Stimulated activated CD4-positive, alpha-beta T cell treated with anti-CD3 and anti-CD28 coated beads, Interleukin-15, amount 100 ng/mL, for 1 hour (primary cell): ENCODE measurements at regions not wholly inside any gene's neighbourhood (a gene's known extent, or its start where the extent isn't known, plus 50 kb on each side); places are given as distances from the start of the nearest gene placed in this dataset.

ENCODE experiments used
- DNase-seq, 2 donors: peaks; one replicate each; pipeline ENCODE4 v3.0.0-alpha.2; 2020; ENCODE audit warnings: low read depth in 1 of 2, low spot score in 1 of 2

DNA sequence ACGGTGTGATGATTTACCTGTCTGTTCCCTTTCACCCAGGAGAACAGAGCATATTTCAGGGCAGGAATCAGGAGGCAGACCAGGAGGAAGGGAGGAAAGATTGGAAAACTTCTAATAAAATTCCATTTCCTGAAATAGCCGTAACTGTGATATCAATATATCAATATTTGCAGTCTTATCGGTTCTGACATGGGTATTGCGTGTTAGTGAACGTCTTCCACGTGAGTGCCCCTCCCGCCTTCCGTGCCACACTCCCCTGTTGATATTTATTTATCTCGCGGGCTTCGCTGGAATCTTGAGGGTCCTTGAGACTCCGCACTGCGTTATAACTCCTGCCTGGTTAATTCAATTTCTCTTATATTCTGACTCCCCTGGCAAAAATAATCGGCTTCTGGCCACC lies 1160.4 kb downstream of the BRD1 start:
- DNase-seq = no peak

DNA sequence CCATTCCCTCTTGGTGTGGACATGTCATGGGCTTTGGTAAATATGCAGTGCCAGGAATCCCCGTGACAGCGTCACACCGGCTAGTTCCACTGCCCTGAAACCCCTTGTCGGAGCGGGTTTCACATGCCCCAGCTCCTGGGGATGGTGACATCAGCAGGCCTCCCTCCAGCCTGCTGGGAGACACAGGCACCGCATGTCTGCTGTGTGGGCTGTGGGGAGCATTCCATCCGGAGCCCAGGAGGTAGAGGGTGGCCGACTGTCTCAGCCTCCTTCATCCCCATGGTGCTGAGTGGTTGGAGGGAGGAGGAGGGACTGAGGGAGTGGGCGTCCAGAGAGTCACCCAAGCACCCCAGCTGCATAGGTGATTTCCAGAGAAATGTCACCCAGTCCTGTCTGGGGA lies 1161.1 kb downstream of the BRD1 start:
- DNase-seq = no peak

- DNase-seq = no peak
These were observed 1162.2 kb downstream of the BRD1 start for GRCh38 chr22:48665311-48665995.

DNA sequence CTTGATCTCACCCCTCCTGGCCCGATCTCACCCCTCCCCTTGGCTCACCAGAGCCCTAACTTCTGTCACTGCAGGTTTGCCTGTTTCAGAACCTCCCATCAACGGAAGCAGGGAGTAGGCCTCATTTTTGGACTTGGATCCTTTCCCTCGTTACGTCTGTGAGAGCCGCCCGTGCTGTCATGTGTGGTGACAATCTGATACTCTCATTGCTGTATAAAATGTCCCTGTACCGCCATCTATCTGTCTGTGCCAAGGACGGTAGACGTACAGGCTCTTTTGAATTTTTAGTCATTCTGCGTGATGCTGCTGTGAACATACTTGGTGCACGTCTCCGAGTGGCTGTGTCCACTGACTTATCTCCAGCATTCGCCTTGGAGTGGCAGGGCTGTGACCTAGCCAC lies 1163.1 kb downstream of the BRD1 start:
- DNase-seq = no peak

DNA sequence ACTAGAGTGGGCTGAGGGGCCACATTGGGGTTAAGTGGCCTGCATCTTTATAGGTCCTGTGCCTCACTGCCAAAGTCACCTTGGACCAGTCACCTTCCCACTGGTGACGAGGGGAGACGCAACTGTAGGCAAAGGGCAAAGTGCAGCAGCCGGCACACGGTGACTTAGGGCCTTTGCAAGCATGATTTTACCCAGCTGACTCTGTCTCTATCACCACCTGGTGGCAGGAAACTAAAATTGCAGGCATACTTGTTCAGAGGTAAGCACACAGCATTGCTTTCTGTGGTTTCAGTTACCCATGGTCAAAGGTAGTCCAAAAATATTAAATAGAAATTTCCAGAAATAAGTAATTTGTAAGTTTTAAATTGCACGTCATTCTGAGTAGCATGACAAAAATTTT lies 1164.4 kb downstream of the BRD1 start:
- no peak for DNase-seq

DNA sequence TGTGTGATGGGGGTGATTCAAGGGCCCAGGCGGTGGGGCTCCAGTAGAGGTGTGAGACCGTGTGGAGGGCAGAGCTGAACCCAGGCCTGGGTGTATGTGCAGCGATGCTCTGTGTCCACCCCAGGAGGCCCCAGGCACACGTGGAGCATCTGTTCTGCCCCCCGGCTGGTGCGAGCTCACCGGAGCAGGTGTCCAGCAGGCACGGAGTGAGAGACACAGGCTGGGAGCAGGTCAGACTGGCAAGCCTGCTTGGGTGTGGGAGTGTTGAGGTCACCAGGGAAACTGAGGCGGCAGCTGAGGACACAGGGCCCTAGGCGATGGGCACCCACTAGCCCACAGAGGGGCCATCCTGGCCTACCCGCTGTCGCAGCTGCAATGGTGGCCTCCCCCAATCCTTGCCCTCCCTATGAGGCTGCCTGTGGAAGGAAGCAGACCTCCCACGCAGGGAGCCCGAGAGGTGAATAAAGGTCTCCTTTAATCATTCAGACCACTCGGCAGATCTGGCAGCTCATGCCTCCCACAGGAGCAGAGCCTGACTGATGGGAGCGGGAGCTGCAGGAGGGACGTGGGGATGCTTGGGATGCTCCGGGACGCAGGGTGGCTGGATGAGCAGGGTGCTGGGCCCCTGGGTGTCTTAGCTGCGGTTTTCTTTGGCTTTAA lies 1165.1 kb downstream of the BRD1 start:
- DNase-seq = no peak

DNA sequence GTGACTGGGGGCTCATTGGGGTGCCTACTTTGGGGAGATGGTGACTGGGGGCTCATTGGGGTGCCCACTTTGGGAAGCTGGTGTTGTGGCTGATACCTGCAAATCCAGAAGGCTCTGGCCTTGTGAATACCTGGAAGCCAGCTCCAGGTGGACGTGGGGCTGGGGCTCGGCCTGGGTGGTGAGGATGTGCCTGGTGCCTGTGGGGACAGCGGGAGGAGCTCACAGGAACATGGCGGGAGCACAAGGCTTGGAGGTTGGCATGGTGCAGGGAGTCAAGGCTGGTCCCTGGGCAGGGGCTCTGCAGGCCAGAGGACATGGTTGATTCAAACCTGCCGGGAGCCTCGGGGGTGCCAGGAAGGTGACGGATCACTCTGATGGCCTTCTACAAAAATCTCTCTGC lies 1165.7 kb downstream of the BRD1 start:
- no peak for DNase-seq

- DNase-seq = no peak
These were observed 1166.6 kb downstream of the BRD1 start for GRCh38 chr22:48660790-48661740.

DNA sequence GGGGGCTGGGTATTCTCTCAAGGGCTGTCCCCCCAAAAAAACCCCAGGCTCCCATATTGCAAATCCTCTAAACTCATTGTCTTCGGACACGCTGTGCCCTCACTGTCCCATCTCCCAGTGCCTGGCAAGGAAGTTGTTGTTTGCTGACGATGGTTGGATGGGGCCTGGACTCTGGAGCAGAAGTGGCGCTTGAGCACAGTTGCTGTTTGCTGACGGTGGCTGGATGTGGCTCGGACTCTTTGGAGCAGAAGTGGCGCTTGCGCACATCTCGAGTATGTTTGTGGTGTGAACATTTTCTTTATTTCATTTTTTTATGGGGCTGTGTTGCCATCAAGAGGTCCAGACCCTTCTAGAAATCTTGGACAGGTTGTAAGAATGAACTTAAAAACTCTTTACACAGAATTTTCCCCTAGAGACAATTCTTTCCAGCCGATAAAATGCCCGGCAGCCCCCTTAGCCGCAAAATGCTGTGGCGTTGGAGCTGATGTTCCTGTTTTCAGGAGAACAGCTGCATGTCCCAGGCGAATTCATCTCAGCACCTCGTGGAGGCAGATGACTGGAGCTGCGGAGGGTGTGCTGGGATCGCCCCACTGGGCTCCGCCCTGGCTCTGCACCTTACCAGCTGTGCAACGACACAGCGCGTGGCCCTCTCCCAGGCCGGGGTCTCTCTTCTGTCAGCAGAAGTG lies 1167.4 kb downstream of the BRD1 start:
- DNase-seq = no peak

GRCh38 chr22:48659404-48659996 lies 1168.2 kb downstream of the BRD1 start:
- no peak for DNase-seq

DNA sequence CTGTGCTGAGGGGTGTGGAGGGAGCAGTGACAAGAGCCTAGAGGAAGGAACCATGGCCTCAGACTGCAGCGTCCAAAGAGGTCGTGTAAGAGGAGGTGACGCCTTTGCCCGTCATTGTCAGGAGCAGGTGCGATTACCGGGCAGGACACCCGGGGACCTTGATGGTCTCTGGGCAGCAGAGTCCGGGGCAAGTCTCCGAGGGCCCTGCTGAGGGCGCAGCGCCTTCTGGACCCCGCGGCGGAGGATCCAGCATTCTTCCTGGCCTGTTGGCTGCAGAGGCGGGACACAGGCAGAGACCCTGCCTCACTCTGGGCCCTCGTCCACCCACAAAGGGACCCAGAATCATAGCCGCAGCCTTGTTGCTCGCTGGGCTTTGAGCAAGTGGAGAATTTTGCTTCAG lies 1168.8 kb downstream of the BRD1 start:
- no peak for DNase-seq

GRCh38 chr22:48658246-48658645 lies 1169.4 kb downstream of the BRD1 start:
- DNase-seq = no peak

DNA sequence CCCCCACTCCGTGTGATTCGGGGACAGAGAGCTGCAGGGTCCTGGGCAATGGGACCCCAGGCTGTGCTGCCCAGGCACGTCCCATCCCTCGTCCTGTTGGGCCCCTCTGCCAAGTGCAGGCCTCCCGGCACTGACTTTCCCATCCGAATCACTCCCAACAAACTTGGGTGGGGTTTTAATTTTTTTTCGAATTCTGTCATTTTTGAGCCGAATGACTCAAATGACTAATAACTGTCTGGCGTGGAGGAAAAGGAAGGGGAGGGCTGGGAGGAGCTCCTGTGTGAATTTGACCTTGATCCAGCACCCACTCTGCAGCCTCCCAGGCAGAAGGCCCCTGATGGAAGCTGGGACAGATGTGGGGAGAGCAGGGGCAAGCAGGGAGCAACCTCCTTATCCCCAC lies 1173.2 kb downstream of the BRD1 start:
- DNase-seq = no peak

GRCh38 chr22:48653929-48654328 lies 1173.7 kb downstream of the BRD1 start:
- no peak for DNase-seq

- DNase-seq = no peak
These were observed 1174.4 kb downstream of the BRD1 start for GRCh38 chr22:48653306-48653705.

DNA sequence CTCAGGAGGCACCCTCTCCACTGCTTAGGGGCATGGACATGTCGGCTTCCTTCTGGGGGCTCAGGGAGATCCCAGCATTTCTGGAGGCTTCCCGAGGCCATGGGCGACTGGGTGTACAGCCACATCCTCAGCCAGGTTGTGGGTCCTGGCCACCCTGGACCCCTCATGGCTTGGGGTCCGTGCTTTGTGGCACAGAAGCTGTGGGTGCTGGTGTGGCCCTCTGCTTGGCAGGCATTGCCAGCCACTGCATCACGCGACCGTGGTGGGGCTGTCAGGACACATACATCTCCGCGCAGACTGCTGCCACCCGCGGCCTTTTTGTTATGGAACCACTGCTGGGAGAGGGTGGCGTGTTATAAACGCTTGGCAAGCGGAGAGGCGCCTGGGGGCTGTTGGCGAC lies 1174.9 kb downstream of the BRD1 start:
- no peak for DNase-seq

- no peak for DNase-seq
These were observed 1175.6 kb downstream of the BRD1 start for GRCh38 chr22:48651981-48652538.

DNA sequence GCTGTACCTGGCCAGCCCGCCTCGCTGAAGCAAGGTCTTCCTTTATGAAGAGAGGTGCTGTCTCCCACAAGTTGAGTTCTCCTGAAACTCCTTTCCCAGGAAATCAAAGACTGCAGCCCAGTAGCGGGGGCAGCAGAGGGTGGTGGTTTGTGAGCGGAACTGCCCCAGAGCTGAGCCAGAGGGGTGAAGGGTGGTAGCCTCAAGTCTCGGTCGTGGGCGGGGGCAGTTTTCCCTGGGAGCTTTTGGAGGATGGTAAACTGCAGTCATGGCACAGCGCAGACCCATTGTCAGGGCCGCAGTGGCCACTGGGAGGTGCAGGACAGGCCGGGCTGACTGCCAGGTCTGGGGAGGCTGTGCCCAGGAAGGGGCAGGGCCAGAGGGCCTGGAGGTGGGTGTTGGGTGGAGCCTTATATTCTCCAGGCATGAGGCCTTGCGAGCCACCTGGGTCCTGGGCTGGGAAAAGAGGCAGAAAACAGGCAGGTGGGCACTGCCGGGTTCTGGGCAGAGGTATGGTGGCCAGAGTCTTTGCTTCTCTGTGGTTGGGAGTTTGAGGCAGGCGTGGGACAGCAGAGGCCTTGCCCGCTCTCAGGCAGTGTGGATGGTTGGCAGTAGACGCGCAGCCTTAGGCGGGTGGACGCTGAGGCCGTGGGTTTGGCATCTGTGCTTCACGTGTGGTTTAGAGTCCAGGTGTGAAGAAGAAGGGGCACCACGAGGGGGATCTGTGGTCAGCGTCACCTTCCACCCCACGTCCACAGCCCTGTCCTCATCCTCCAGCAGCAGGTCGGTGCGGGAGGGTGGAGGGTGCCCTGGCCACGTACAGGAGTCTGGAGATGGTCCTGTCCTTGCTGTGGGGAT lies 1176.4 kb downstream of the BRD1 start:
- no peak for DNase-seq

DNA sequence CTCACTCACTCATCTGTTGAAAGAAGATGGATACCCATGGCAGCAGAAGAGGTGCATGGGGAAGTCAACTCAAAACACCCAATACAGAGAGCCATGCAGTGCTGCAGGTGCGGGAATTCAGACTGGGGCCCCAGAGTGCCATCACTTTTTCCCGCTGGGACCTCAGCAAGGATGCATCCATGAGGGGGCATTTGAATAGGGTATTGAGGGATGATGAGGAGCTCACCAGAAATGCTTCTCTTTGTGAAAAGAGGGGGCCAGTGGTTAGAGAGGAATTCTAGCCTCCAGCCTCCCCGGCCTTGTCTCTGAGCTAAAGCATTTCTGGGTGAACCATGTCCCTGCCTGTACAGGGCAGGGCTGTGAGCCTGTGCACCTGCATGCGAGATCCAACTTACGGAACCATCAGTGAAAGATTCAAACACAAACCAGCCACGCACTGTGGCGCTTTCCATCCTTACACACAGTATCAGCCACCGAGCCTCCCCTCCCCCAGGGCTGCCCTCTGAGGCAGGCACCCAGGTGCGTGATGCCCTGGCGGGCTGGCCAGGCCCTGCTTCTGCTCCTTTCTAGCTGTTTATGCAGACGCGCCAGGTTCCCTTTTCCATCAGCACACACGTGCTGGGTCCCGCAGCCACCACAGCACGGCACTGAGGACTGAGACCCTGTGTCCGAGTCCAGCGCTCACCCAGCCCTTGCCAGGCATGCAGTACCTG lies 1177.2 kb downstream of the BRD1 start:
- DNase-seq = no peak
